Activated CD4-positive, alpha-beta memory T cell treated with anti-CD3 and anti-CD28 coated beads, Interleukin-2, amount 10 ng/mL, durations not matched to agents 7 days and 5 days (primary cell): ENCODE measurements at regions not wholly inside any gene's neighbourhood (a gene's known extent, or its start where the extent isn't known, plus 50 kb on each side); places are given as distances from the start of the nearest gene placed in this dataset.

Source experiments
- CTCF ChIA-PET: fragments of 350-600 bp; sonication (Branson Sonifier 250); formaldehyde crosslinking; loops from one replicate; lab custom pipeline; 2021; ENCODE audit warnings: antibody characterized with exemption, inconsistent platforms; lab: Charles Lee
- POLR2A ChIA-PET: fragments of 350-600 bp; sonication (Branson Sonifier 250); formaldehyde crosslinking; loops from one replicate; lab custom pipeline; 2021; ENCODE audit warnings: antibody characterized with exemption; lab: Charles Lee
- DNase-seq: peaks from one replicate; pipeline ENCODE4 v3.0.0-alpha.2; 2020
- H3K27ac Mint-ChIP-seq: one replicate; pipeline ENCODE4 v1.8.0; 2021; ENCODE audit warnings: mild to moderate bottlenecking, mixed read lengths
- H3K27me3 Mint-ChIP-seq: one replicate; pipeline ENCODE4 v1.8.0; 2021; ENCODE audit warnings: mixed read lengths
- H3K36me3 Mint-ChIP-seq: one replicate; pipeline ENCODE4 v1.8.0; 2021; ENCODE audit warnings: low read depth, mixed read lengths
- H3K4me1 Mint-ChIP-seq: one replicate; pipeline ENCODE4 v1.8.0; 2021; ENCODE audit warnings: mixed read lengths
- H3K4me3 Mint-ChIP-seq: one replicate; pipeline ENCODE4 v1.8.0; 2021; ENCODE audit warnings: mild to moderate bottlenecking, mixed read lengths
- H3K9me3 Mint-ChIP-seq: one replicate; pipeline ENCODE4 v1.8.0; 2021; ENCODE audit warnings: mixed read lengths

- Mint-ChIP-seq H3K9me3 (peaks cover 5% of the 10 kb centered on the region), H3K36me3 (no peaks in the 10 kb centered on the region), H3K4me3 (no peak overlapping the region), H3K27ac (no peak overlapping the region), H3K27me3 (peaks cover 2% of the 10 kb centered on the region), H3K4me1 (peaks cover 11% of the 10 kb centered on the region)
- DNase-seq: no peak
- CTCF ChIA-PET: interaction anchor here (1.3 kb wide), 1 partner anchor 234 kb away, joined by 3 read pairs; no protein-coding TSS in a partner anchor
- POLR2A ChIA-PET: no interaction called here
These were observed 192.4 kb upstream of the NUDT4 start for GRCh38 chr12:93185369-93185741.

GRCh38 chr12:93186131-93186530, 191.6 kb upstream of the NUDT4 start:
- DNase-seq: no peak
- peaks cover 11% of the 10 kb centered on the region for H3K4me1 Mint-ChIP-seq
- H3K4me3 Mint-ChIP-seq: no peak overlapping the region
- H3K9me3 Mint-ChIP-seq: peaks cover 5% of the 10 kb centered on the region
- ChIA-PET POLR2A (no interaction called here), CTCF (interaction anchor here (1.3 kb wide), 1 partner anchor 233 kb away, joined by 3 read pairs; no protein-coding TSS in a partner anchor)
- H3K27ac Mint-ChIP-seq: no peak overlapping the region
- H3K27me3 Mint-ChIP-seq: no peaks in the 10 kb centered on the region
- H3K36me3 Mint-ChIP-seq: no peaks in the 10 kb centered on the region

- POLR2A ChIA-PET: no interaction called here
- peaks cover 11% of the 10 kb centered on the region for H3K4me1 Mint-ChIP-seq
- H3K4me3 Mint-ChIP-seq: no peak overlapping the region
These were observed 191.1 kb upstream of the NUDT4 start for GRCh38 chr12:93186621-93187020.

GRCh38 chr12:93191423-93191822, 186.3 kb upstream of the NUDT4 start:
- Mint-ChIP-seq H3K4me1 (no peaks in the 10 kb centered on the region), H3K9me3 (no peaks in the 10 kb centered on the region), H3K27ac (no peak overlapping the region), H3K4me3 (no peak overlapping the region), H3K36me3 (no peaks in the 10 kb centered on the region), H3K27me3 (no peaks in the 10 kb centered on the region)
- DNase-seq: no peak
- ChIA-PET CTCF (no interaction called here), POLR2A (interaction anchor here (0.6 kb wide), 1 partner anchor 1203 kb away, joined by 3 read pairs; no protein-coding TSS in a partner anchor)

More at GRCh38 chr12:93186621-93187020, 191.1 kb upstream of the NUDT4 start:
- Mint-ChIP-seq H3K27ac (no peak overlapping the region), H3K9me3 (peaks cover 5% of the 10 kb centered on the region), H3K36me3 (no peaks in the 10 kb centered on the region), H3K27me3 (no peaks in the 10 kb centered on the region)
- CTCF ChIA-PET: interaction anchor here (1.3 kb wide), 1 partner anchor 233 kb away, joined by 3 read pairs; no protein-coding TSS in a partner anchor
- no peak for DNase-seq

- H3K27me3 Mint-ChIP-seq: peaks cover 3% of the 10 kb centered on the region
These were observed 185.8 kb upstream of the NUDT4 start for GRCh38 chr12:93191956-93192355.

GRCh38 chr12:93192878-93193277, 184.8 kb upstream of the NUDT4 start:
- Mint-ChIP-seq H3K27ac (no peak overlapping the region), H3K4me3 (no peak overlapping the region), H3K27me3 (peaks cover 8% of the 10 kb centered on the region), H3K9me3 (no peaks in the 10 kb centered on the region), H3K36me3 (no peaks in the 10 kb centered on the region), H3K4me1 (no peaks in the 10 kb centered on the region)
- DNase-seq: no peak
- POLR2A ChIA-PET: no interaction called here
- CTCF ChIA-PET: no interaction called here

More at GRCh38 chr12:93191956-93192355, 185.8 kb upstream of the NUDT4 start:
- CTCF ChIA-PET: no interaction called here
- Mint-ChIP-seq H3K27ac (no peak overlapping the region), H3K4me1 (no peaks in the 10 kb centered on the region), H3K36me3 (no peaks in the 10 kb centered on the region), H3K9me3 (no peaks in the 10 kb centered on the region), H3K4me3 (no peak overlapping the region)
- no peak for DNase-seq
- POLR2A ChIA-PET: interaction anchor here (0.6 kb wide), 1 partner anchor 1204 kb away, joined by 3 read pairs; no protein-coding TSS in a partner anchor

GRCh38 chr12:93195511-93195910, 182.2 kb upstream of the NUDT4 start:
- Mint-ChIP-seq H3K4me3 (no peak overlapping the region), H3K27ac (no peak overlapping the region), H3K27me3 (peaks cover 17% of the 10 kb centered on the region), H3K9me3 (no peaks in the 10 kb centered on the region), H3K4me1 (no peaks in the 10 kb centered on the region), H3K36me3 (no peaks in the 10 kb centered on the region)
- ChIA-PET CTCF (no interaction called here), POLR2A (no interaction called here)
- no peak for DNase-seq

GRCh38 chr12:93197067-93197593, 180.6 kb upstream of the NUDT4 start:
- no peak for DNase-seq
- Mint-ChIP-seq H3K4me1 (no peaks in the 10 kb centered on the region), H3K4me3 (no peak overlapping the region), H3K9me3 (no peaks in the 10 kb centered on the region), H3K27ac (no peak overlapping the region), H3K36me3 (no peaks in the 10 kb centered on the region), H3K27me3 (peaks cover 26% of the 10 kb centered on the region)
- POLR2A ChIA-PET: no interaction called here
- CTCF ChIA-PET: no interaction called here

GRCh38 chr12:93198086-93198485, 179.6 kb upstream of the NUDT4 start:
- no peak for DNase-seq
- no peak overlapping the region for H3K4me3 Mint-ChIP-seq
- CTCF ChIA-PET: no interaction called here
- H3K9me3 Mint-ChIP-seq: no peaks in the 10 kb centered on the region
- no peaks in the 10 kb centered on the region for H3K36me3 Mint-ChIP-seq
- H3K4me1 Mint-ChIP-seq: no peaks in the 10 kb centered on the region
- peaks cover 26% of the 10 kb centered on the region for H3K27me3 Mint-ChIP-seq
- POLR2A ChIA-PET: no interaction called here
- H3K27ac Mint-ChIP-seq: no peak overlapping the region

- CTCF ChIA-PET: interaction anchor here (0.6 kb wide), 1 partner anchor 102 kb away, joined by 3 read pairs; no protein-coding TSS in a partner anchor
- POLR2A ChIA-PET: no interaction called here
- H3K9me3 Mint-ChIP-seq: no peaks in the 10 kb centered on the region
- H3K36me3 Mint-ChIP-seq: no peaks in the 10 kb centered on the region
- no peak overlapping the region for H3K4me3 Mint-ChIP-seq
- no peak for DNase-seq
- peaks cover 26% of the 10 kb centered on the region for H3K27me3 Mint-ChIP-seq
- H3K4me1 Mint-ChIP-seq: no peaks in the 10 kb centered on the region
- H3K27ac Mint-ChIP-seq: no peak overlapping the region
These were observed 177.9 kb upstream of the NUDT4 start for GRCh38 chr12:93199831-93200236.

GRCh38 chr12:93200291-93200917, 177.3 kb upstream of the NUDT4 start:
- CTCF ChIA-PET: interaction anchor here (0.6 kb wide), 1 partner anchor 103 kb away, joined by 3 read pairs; no protein-coding TSS in a partner anchor

GRCh38 chr12:93201990-93202389, 175.7 kb upstream of the NUDT4 start:
- Mint-ChIP-seq H3K9me3 (no peaks in the 10 kb centered on the region), H3K27ac (no peak overlapping the region), H3K27me3 (peaks cover 24% of the 10 kb centered on the region), H3K36me3 (no peaks in the 10 kb centered on the region), H3K4me3 (no peak overlapping the region), H3K4me1 (no peaks in the 10 kb centered on the region)
- no peak for DNase-seq
- ChIA-PET POLR2A (no interaction called here), CTCF (no interaction called here)

More at GRCh38 chr12:93200291-93200917, 177.3 kb upstream of the NUDT4 start:
- no peak overlapping the region for H3K27ac Mint-ChIP-seq
- H3K4me3 Mint-ChIP-seq: no peak overlapping the region
- POLR2A ChIA-PET: no interaction called here
- DNase-seq: no peak
- H3K36me3 Mint-ChIP-seq: no peaks in the 10 kb centered on the region
- H3K4me1 Mint-ChIP-seq: no peaks in the 10 kb centered on the region
- H3K9me3 Mint-ChIP-seq: no peaks in the 10 kb centered on the region
- H3K27me3 Mint-ChIP-seq: peaks cover 26% of the 10 kb centered on the region

GRCh38 chr12:93202688-93203087, 175.0 kb upstream of the NUDT4 start:
- H3K4me1 Mint-ChIP-seq: no peaks in the 10 kb centered on the region
- POLR2A ChIA-PET: no interaction called here
- H3K9me3 Mint-ChIP-seq: no peaks in the 10 kb centered on the region
- H3K27me3 Mint-ChIP-seq: peaks cover 23% of the 10 kb centered on the region
- no peak for DNase-seq
- H3K4me3 Mint-ChIP-seq: no peak overlapping the region
- no peaks in the 10 kb centered on the region for H3K36me3 Mint-ChIP-seq
- CTCF ChIA-PET: no interaction called here
- H3K27ac Mint-ChIP-seq: no peak overlapping the region
